Suprapubic skin (tissue), 4 donors: ENCODE measurements at regions not wholly inside any gene's neighbourhood (a gene's known extent, or its start where the extent isn't known, plus 50 kb on each side); places are given as distances from the start of the nearest gene placed in this dataset.

ENCODE experiments used
- DNase-seq, 2 donors: peaks; one replicate each; pipeline ENCODE4 v3.0.0-alpha.2; 2019; ENCODE audit warnings: low spot score in 2 of 2
- H3K27ac ChIP-seq: fragments of 200-600 bp; sonication (generic); one replicate; pipeline ENCODE4 v1.5.1; 2019
- H3K27me3 ChIP-seq: fragments of 200-600 bp; sonication (generic); one replicate; pipeline ENCODE4 v1.5.1; 2019
- H3K36me3 ChIP-seq: fragments of 200-600 bp; sonication (generic); one replicate; pipeline ENCODE4 v1.5.1; 2019
- H3K4me1 ChIP-seq: fragments of 200-600 bp; sonication (generic); one replicate; pipeline ENCODE4 v1.5.1; 2019
- H3K4me3 ChIP-seq: fragments of 200-600 bp; sonication (generic); one replicate; pipeline ENCODE4 v1.5.1; 2019; ENCODE audit warnings: mild to moderate bottlenecking
- H3K9me3 ChIP-seq: fragments of 200-600 bp; sonication (generic); one replicate; pipeline ENCODE4 v1.5.1; 2019
- EP300 ChIP-seq: sonication (generic); formaldehyde crosslinking; IDR thresholded peaks from one replicate; pipeline ENCODE4 v1.6.1; 2017; ENCODE audit warnings: antibody characterized with exemption
- POLR2A ChIP-seq, 2 donors: fragments of 450-650 bp; IDR thresholded peaks; one replicate each; pipeline ENCODE4 v1.6.1; 2017; ENCODE audit warnings: antibody characterized with exemption in 2 of 2, mild to moderate bottlenecking in 2 of 2, moderate library complexity in 2 of 2
- POLR2AphosphoS5 ChIP-seq, 3 donors: sonication (generic); formaldehyde crosslinking; IDR thresholded peaks; one replicate each; pipeline ENCODE4 v1.6.1; 2017; ENCODE audit warnings: antibody characterized with exemption in 3 of 3
- WGBS: methylation state at CpG from one replicate; pipeline ENCODE4 v1.1.5; 2018; 5-methylcytosine and 5-hydroxymethylcytosine counted together
- TF ChIP-seq, protein P1 (sequence below), 2 donors: fragments of 200-600 bp in 1 of 2; fragments of 450-650 bp in 1 of 2; sonication (generic) in 1 of 2; IDR thresholded peaks; one replicate each; pipeline ENCODE4 v1.5.1; 2016 to 2019; ENCODE audit warnings: antibody characterized with exemption in 2 of 2, mild to moderate bottlenecking in 1 of 2, moderate library complexity in 1 of 2

DNA sequence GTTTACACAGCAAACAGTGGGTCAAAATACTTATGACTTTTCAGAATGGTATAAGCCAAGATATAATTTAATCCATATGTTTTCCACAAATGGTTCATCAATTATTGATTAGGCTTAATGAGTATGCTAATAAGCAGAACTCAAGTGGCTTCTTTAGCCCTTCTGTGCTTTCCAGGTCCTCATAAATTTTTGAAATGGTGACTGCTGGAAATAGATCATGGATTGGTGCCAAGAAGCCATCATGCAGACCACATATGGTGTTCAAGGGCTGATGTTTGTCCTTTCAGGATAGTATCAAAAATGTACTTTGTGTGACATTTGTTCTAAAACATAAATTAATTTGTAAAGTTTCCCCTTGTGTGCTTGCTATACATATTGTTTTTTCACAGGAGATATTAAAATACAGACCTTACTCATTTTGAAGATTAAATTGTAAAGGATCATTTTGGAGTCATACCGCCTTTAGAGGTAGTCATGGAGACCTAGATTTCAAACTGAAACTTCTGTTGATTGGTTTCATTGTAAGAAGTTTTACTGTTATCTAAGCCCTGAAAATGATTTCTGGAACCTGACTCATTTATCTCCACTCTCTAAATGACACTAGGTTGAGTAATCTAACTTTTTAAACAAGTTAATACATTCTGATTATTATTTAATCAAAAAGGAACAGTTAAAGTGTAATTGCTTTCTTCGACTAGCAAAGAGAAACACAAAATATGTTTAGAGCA is 507.9 kb downstream of the PLA2G4A start:
- Histone ChIP-seq H3K9me3 (no peaks in the 10 kb centered on the region), H3K36me3 (no peaks in the 10 kb centered on the region), H3K4me1 (no peaks in the 10 kb centered on the region), H3K27me3 (no peaks in the 10 kb centered on the region), H3K4me3 (no peak overlapping the region), H3K27ac (no peak overlapping the region)
- DNase-seq: no peak
- no peak for TF ChIP-seq POLR2AphosphoS5 (IDR thresholded peaks at IDR 0.05)
- no peak for TF ChIP-seq POLR2A (IDR thresholded peaks at IDR 0.05)
- TF ChIP-seq EP300: no peak
- TF ChIP-seq, protein P1, sequence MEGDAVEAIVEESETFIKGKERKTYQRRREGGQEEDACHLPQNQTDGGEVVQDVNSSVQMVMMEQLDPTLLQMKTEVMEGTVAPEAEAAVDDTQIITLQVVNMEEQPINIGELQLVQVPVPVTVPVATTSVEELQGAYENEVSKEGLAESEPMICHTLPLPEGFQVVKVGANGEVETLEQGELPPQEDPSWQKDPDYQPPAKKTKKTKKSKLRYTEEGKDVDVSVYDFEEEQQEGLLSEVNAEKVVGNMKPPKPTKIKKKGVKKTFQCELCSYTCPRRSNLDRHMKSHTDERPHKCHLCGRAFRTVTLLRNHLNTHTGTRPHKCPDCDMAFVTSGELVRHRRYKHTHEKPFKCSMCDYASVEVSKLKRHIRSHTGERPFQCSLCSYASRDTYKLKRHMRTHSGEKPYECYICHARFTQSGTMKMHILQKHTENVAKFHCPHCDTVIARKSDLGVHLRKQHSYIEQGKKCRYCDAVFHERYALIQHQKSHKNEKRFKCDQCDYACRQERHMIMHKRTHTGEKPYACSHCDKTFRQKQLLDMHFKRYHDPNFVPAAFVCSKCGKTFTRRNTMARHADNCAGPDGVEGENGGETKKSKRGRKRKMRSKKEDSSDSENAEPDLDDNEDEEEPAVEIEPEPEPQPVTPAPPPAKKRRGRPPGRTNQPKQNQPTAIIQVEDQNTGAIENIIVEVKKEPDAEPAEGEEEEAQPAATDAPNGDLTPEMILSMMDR (IDR thresholded peaks at IDR 0.05): no peak
- WGBS: 80% methylated on average over 2 of the region's 2 CpGs

DNA sequence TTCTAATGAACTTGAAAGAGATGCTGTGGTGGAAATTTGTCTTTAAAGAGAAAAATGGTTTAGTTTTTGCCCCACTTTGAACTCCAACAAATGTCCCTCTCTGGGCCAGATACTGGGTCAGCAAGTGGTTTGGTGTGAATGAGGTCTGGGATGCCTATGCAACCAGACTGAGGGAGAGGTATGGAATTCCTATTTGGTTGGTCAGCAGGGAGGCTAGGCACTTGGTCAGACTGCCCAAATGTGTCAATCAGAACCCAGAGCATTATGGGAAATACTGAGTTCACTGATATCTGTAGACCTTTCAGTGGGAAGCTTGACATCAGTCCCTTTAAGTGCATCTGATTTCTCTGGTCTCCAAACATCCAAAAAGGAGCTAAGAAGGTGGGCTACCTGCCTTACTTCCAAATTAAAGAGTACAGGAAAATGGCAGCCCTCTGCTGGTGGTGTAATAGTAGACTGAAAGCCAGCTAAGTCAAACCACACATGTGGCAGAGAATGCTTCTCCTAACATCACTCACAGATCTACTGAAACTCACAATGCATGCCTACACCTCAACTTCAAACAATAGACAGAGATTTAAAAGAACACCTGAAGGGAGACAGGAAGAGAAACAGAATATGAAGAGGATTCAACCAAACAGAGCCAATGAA is 510.1 kb downstream of the PLA2G4A start:
- TF ChIP-seq POLR2A (IDR thresholded peaks at IDR 0.05) (no peak), POLR2AphosphoS5 (IDR thresholded peaks at IDR 0.05) (no peak), EP300 (no peak)
- TF ChIP-seq, protein P1 (IDR thresholded peaks at IDR 0.05): no peak

DNA sequence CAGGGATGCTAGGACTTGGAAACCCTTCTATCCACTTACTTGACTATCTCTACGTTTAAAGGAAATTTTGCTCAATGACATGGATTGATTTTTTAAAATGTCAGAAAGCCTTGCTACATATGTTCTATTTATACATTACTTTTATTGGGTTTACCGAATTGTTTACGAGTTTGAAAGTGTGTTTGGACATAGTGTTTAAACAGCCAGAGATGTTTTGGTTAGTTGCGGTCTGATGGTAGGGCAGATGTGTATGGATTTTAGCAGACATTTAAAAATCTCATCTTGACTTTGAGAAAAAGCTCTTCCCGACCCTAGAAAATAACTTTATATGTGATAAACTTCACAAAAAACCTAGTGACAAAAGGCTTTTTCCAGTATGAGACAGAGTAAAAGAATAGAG is 513.7 kb downstream of the PLA2G4A start:
- Histone ChIP-seq H3K4me3 (no peak overlapping the region), H3K9me3 (no peaks in the 10 kb centered on the region), H3K27me3 (no peaks in the 10 kb centered on the region), H3K4me1 (no peaks in the 10 kb centered on the region), H3K36me3 (no peaks in the 10 kb centered on the region), H3K27ac (no peak overlapping the region)
- no peak for TF ChIP-seq POLR2AphosphoS5 (IDR thresholded peaks at IDR 0.05)
- no peak for TF ChIP-seq POLR2A (IDR thresholded peaks at IDR 0.05)
- TF ChIP-seq EP300: no peak
- TF ChIP-seq, protein P1 (IDR thresholded peaks at IDR 0.05): no peak
- no peak for DNase-seq
- 88% methylated on average over 5 of the region's 5 CpGs for WGBS

More for the DNA sequence above, 510.1 kb downstream of the PLA2G4A start:
- DNase-seq: no peak
- H3K27ac ChIP-seq: no peak overlapping the region
- H3K4me1 ChIP-seq: no peaks in the 10 kb centered on the region
- no peaks in the 10 kb centered on the region for H3K27me3 ChIP-seq
- no peaks in the 10 kb centered on the region for H3K9me3 ChIP-seq
- no peaks in the 10 kb centered on the region for H3K36me3 ChIP-seq
- no peak overlapping the region for H3K4me3 ChIP-seq

DNA sequence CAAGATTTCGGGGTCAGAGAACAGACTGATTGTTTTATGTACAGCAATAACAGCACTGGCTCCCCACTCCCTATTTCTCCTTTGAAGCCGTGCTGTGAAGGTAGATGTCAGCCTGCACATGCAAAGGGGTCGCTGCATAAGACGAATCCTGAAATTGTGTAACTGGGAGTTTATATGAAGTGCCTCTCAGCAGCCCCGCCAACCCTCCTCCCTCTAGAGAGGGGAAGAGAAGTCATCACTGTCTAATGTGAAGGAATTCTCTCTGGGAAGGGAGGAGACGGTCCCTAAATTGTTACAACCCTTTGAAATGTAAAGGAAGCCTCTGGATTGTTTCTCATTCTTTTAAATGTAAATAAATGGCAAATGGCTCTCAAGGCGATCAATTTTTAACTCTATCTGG is 545.3 kb downstream of the PLA2G4A start:
- no peaks in the 10 kb centered on the region for H3K36me3 ChIP-seq
- WGBS: 61% methylated on average over 7 of the region's 7 CpGs
- no peaks in the 10 kb centered on the region for H3K27me3 ChIP-seq

DNA sequence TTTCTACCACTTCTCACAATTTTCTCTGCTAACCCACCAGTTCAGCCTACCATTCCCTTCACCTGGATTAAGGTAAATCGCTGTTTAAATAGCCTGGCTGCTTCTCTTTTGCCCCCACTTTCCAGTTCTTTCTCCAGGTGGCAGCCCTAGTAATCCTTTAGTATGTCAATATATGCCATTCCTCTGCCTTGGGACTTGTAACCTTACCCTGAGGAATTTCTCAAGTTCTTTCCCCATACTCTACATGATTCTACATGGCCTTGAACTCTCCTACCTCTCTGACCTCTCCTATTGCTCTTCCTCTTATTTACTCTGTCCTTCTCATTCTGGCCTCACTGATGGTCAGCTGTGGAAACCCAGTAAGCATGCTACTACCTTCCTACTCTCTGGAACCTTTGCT is 546.0 kb downstream of the PLA2G4A start:
- TF ChIP-seq, protein P1 (IDR thresholded peaks at IDR 0.05): no peak
- TF ChIP-seq POLR2AphosphoS5 (IDR thresholded peaks at IDR 0.05): no peak
- TF ChIP-seq POLR2A (IDR thresholded peaks at IDR 0.05): no peak
- no peak for TF ChIP-seq EP300
- H3K36me3 ChIP-seq: no peaks in the 10 kb centered on the region
- DNase-seq: no peak
- no peaks in the 10 kb centered on the region for H3K4me1 ChIP-seq
- WGBS: 67% methylated on average over 1 of the region's 1 CpG
- H3K9me3 ChIP-seq: no peaks in the 10 kb centered on the region
- no peak overlapping the region for H3K4me3 ChIP-seq
- H3K27ac ChIP-seq: no peak overlapping the region
- H3K27me3 ChIP-seq: no peaks in the 10 kb centered on the region

More for the DNA sequence above, 545.3 kb downstream of the PLA2G4A start:
- Histone ChIP-seq H3K27ac (no peak overlapping the region), H3K4me1 (no peaks in the 10 kb centered on the region), H3K9me3 (no peaks in the 10 kb centered on the region), H3K4me3 (no peak overlapping the region)
- TF ChIP-seq POLR2A (IDR thresholded peaks at IDR 0.05): no peak
- no peak for TF ChIP-seq POLR2AphosphoS5 (IDR thresholded peaks at IDR 0.05)
- TF ChIP-seq, protein P1 (IDR thresholded peaks at IDR 0.05): no peak
- no peak for TF ChIP-seq EP300
- DNase-seq: no peak
